Breast epithelium (tissue), 4 donors: ENCODE measurements at regions not wholly inside any gene's neighbourhood (a gene's known extent, or its start where the extent isn't known, plus 50 kb on each side); places are given as distances from the start of the nearest gene placed in this dataset.
"Not testable (repeated sequence)": the region's sequence is repeated elsewhere in the genome, so short reads cannot be mapped to it uniquely, and the experiment has no call there.

Experiments used
- DNase-seq, 2 donors: peaks; one replicate each; pipeline ENCODE4 v3.0.0-alpha.2; 2019; ENCODE audit warnings: low spot score in 2 of 2
- H3K27ac ChIP-seq, 2 donors: fragments of 200-600 bp; sonication (generic) in 1 of 2; one replicate each; pipeline ENCODE4 v1.5.1; 2016 to 2019; ENCODE audit warnings: mild to moderate bottlenecking in 1 of 2
- H3K27me3 ChIP-seq, 2 donors: fragments of 200-600 bp; sonication (generic) in 1 of 2; one replicate each; pipeline versions ENCODE4 v1.5.1 to v1.6.0; 2017 to 2019; ENCODE audit warnings: control low read depth in 1 of 2, mild to moderate bottlenecking in 1 of 2
- H3K36me3 ChIP-seq: fragments of 200-600 bp; one replicate; pipeline ENCODE4 v1.5.1; 2019
- H3K4me1 ChIP-seq, 2 donors: fragments of 200-600 bp; sonication (generic); one replicate each; pipeline ENCODE4 v1.5.1; 2016 to 2019; ENCODE audit warnings: control low read depth in 1 of 2
- H3K4me3 ChIP-seq, 3 donors: fragments of 200-600 bp; sonication (generic); 1 replicate in 2 of 3; 2 replicates in 1 of 3; pipeline ENCODE4 v1.5.1; 2016 to 2019; ENCODE audit warnings: mild to moderate bottlenecking in 3 of 3, moderate library complexity in 2 of 3
- H3K9me3 ChIP-seq, 2 donors: fragments of 200-600 bp; sonication (generic) in 1 of 2; one replicate each; pipeline ENCODE4 v1.5.1; 2016 to 2019; ENCODE audit warnings: control low read depth in 1 of 2
- CTCF ChIP-seq, 3 donors: fragments of 450-650 bp; IDR thresholded peaks; one replicate each; pipeline ENCODE4 v1.5.1; 2016 to 2017; ENCODE audit warnings: antibody characterized with exemption in 3 of 3, mild to moderate bottlenecking in 3 of 3, moderate library complexity in 3 of 3
- POLR2A ChIP-seq: fragments of 450-650 bp; IDR thresholded peaks from one replicate; pipeline ENCODE4 v1.6.1; 2016; ENCODE audit warnings: antibody characterized with exemption, mild to moderate bottlenecking, moderate library complexity
- POLR2AphosphoS5 ChIP-seq, 3 donors: sonication (generic); formaldehyde crosslinking; IDR thresholded peaks; one replicate each; pipeline ENCODE4 v1.6.1; 2017; ENCODE audit warnings: antibody characterized with exemption in 3 of 3
- intact Hi-C: fragments of 100-400 bp; cut with DNase I; formaldehyde crosslinking; loops from one replicate; pipeline ENCODE4 v1.15.1; 2023; ENCODE audit warnings: low total_unique reads

DNA sequence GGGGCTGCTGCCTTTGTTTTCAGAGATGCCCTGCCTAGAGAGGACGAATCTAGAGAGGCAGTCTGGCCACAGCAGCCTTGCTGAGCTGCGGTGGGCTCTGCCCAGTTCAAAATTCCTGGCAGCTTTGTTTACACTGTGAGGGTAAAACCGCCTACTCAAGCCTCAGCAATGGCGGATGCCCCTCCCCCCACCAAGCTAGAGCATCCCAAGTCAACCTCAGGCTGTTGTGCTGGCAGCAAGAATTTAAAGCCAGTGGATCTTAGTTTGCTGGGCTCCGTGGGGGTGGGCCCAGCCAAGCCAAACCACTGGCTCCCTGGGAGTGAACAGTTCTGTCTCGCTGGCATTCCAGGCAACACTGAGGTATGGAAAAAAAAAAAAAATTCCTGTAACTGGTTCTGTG is 970.9 kb downstream of the TBC1D32 start:
- Histone ChIP-seq H3K27me3 (no peaks in the 10 kb centered on the region), H3K9me3 (peaks cover 8 to 10% of the 10 kb centered on the region in 2 donors), H3K4me1 (no peaks in the 10 kb centered on the region), H3K36me3 (no peaks in the 10 kb centered on the region), H3K4me3 (no peak overlapping the region), H3K27ac (no peak overlapping the region)
- intact Hi-C loops, result no loop called here
- DNase-seq, result no peak
- TF ChIP-seq POLR2AphosphoS5 (IDR thresholded peaks at IDR 0.05), result no peak

- H3K4me1 ChIP-seq, H3K27ac ChIP-seq, H3K36me3 ChIP-seq, H3K27me3 ChIP-seq, DNase-seq, intact Hi-C loops, H3K4me3 ChIP-seq: not testable (repeated sequence)
- H3K9me3 ChIP-seq, result peaks cover 10 to 17% of the 10 kb centered on the region in 2 donors
Observed at GRCh38 chr6:120358535-120358934, 975.7 kb downstream of the TBC1D32 start.

GRCh38 chr6:120357447-120357846 is 976.8 kb downstream of the TBC1D32 start:
- no peaks in the 10 kb centered on the region for H3K36me3 ChIP-seq
- H3K4me1 ChIP-seq, result no peaks in the 10 kb centered on the region
- TF ChIP-seq POLR2A, result no peak
- TF ChIP-seq POLR2AphosphoS5 (IDR thresholded peaks at IDR 0.05), result no peak
- TF ChIP-seq CTCF (IDR thresholded peaks at IDR 0.05), result no peak
- intact Hi-C loops, result no loop called here
- no peak overlapping the region for H3K27ac ChIP-seq
- no peak overlapping the region for H3K4me3 ChIP-seq
- H3K9me3 ChIP-seq, result peaks cover 10 to 17% of the 10 kb centered on the region in 2 donors
- no peak for DNase-seq
- H3K27me3 ChIP-seq, result no peaks in the 10 kb centered on the region

DNA sequence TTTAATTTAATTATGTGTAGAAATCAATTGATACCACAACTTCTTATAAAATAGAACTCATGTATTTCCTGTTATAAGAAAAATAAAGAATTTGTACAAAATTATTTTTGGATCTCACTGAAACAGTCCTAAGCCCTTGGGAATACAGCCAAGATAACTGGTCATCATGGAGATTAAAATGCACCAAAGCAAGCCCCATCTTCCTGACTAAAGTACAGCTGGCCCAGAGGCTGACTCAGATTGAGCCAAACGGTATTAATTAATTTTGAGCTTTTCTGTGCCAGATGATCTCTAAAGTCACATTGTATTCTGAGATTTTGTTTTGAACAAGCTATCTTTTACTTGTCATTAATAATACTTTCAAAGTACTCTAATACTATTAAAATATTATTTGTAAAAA is 978.5 kb downstream of the TBC1D32 start:
- H3K4me1 ChIP-seq, result no peaks in the 10 kb centered on the region
- no peaks in the 10 kb centered on the region for H3K27me3 ChIP-seq
- no peak overlapping the region for H3K4me3 ChIP-seq
- intact Hi-C loops, result no loop called here
- peaks cover 10 to 17% of the 10 kb centered on the region in 2 donors for H3K9me3 ChIP-seq
- TF ChIP-seq POLR2A (no peak), CTCF (IDR thresholded peaks at IDR 0.05) (no peak), POLR2AphosphoS5 (IDR thresholded peaks at IDR 0.05) (no peak)
- H3K27ac ChIP-seq, result no peak overlapping the region
- no peak for DNase-seq
- H3K36me3 ChIP-seq, result no peaks in the 10 kb centered on the region

DNA sequence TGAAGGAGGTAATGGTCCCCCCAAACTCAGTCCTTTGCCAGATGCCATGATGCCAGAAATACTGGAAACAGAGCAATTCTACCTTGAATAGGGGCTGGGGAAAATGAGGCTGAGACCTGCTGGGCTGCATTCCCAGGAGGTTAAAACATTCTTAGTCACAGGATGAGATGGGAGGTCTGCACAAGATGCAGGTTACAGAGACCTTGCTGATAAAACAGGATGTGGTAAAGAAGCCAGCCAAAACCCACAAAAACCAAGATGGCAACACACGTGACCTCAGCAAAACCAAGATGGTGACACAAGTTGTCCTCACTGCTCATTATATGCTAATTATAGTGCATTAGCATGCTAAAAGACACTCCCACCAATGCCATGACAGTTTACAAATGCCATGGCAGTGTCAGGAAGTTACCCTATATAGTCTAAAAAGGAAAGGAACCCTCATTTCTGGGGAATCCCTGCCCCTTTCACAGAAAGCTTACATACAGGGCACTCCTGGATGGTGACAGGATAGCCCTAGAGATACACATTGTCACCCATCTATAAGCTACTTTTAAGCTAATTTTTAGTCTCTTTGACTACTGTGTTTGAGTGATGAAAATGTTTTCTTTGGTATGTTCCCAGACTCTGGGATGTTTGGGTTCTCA is 979.7 kb downstream of the TBC1D32 start:
- DNase-seq, result no peak
- intact Hi-C loops, result no loop called here
- Histone ChIP-seq H3K27ac (no peak overlapping the region), H3K4me3 (no peak overlapping the region), H3K27me3 (no peaks in the 10 kb centered on the region), H3K36me3 (no peaks in the 10 kb centered on the region), H3K4me1 (no peaks in the 10 kb centered on the region), H3K9me3 (peaks cover 10 to 12% of the 10 kb centered on the region in 2 donors)
- TF ChIP-seq POLR2A, result no peak
- TF ChIP-seq CTCF (IDR thresholded peaks at IDR 0.05), result no peak
- TF ChIP-seq POLR2AphosphoS5 (IDR thresholded peaks at IDR 0.05), result no peak

- H3K4me1 ChIP-seq, result no peaks in the 10 kb centered on the region
- intact Hi-C loops, result no loop called here
- no peak for DNase-seq
- no peak overlapping the region for H3K4me3 ChIP-seq
- no peak for TF ChIP-seq POLR2AphosphoS5 (IDR thresholded peaks at IDR 0.05)
- no peak for TF ChIP-seq POLR2A
- no peak for TF ChIP-seq CTCF (IDR thresholded peaks at IDR 0.05)
- no peaks in the 10 kb centered on the region for H3K9me3 ChIP-seq
- no peak overlapping the region for H3K27ac ChIP-seq
- H3K27me3 ChIP-seq, result no peaks in the 10 kb centered on the region
- no peaks in the 10 kb centered on the region for H3K36me3 ChIP-seq
Observed at GRCh38 chr6:120352491-120352890, 981.8 kb downstream of the TBC1D32 start.
